ENCODE measurements at regions not wholly inside any gene's neighbourhood (a gene's known extent, or its start where the extent isn't known, plus 50 kb on each side); places are given as distances from the start of the nearest gene placed in this dataset.

DNA sequence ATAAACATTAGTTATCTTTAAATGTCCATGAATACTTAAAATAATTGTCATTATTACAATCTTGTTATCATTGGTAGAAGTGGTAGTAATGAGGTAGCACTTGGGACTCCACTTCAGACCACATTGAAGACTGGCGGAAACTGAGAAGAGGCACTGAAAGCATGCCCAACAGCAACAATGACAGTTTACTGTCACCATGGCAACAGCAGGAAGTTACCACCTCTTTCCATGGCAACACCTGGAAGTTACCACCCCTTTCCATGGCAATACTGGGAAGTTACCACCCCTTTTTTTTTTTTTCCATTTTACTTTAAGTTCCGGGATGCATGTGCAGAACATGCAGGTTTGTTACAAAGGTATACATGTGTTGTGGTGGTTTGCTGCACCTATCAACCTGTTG lies 494.9 kb upstream of the RBFOX1 start:
- TF ChIP-seq CTCF (conservative IDR thresholded peaks at IDR 0.05 in 1 of 2, IDR thresholded peaks at IDR 0.05 in 1 of 2; ENCODE audit: low read depth in 1 of 2, low read length in 2 of 2) (no peak), EZH2 (IDR thresholded peaks at IDR 0.05; ENCODE audit: low read length, missing control alignments) (no peak)
- Histone ChIP-seq H3K79me2 (ENCODE audit: control insufficient read depth, insufficient read depth, low read length) (no peaks in the 10 kb centered on the region), H2AFZ (ENCODE audit: low read length) (no peak overlapping the region), H3K4me2 (ENCODE audit: extremely low read depth, insufficient read depth, low read length) (no peak overlapping the region), H4K20me1 (ENCODE audit: control insufficient read depth, extremely low read depth, insufficient read depth, low read length) (no peaks in the 10 kb centered on the region), H3K36me3 (ENCODE audit: control insufficient read depth, insufficient read depth, low read length) (no peaks in the 10 kb centered on the region), H3K4me1 (ENCODE audit: control insufficient read depth, extremely low read depth, insufficient read depth, low read length) (no peaks in the 10 kb centered on the region), H3K27me3 (ENCODE audit: control insufficient read depth, insufficient read depth, low read length) (no peaks in the 10 kb centered on the region), H3K4me3 (replicated peaks in 1 of 4; ENCODE audit: control extremely low read depth in 1 of 4, insufficient read depth in 1 of 4, low read depth in 3 of 4, low read length in 4 of 4) (no peak overlapping the region), H3K9me3 (ENCODE audit: control insufficient read depth, insufficient read depth, low read depth, low read length) (no peaks in the 10 kb centered on the region), H3K9ac (ENCODE audit: insufficient read depth, low read length) (no peak overlapping the region), H3K27ac (ENCODE audit: insufficient read depth, low read length) (no peak overlapping the region)
- DNase-seq (ENCODE audit: low read depth in 2 of 2): no peak

GRCh38 chr16:6836766-6837165 lies 495.9 kb upstream of the RBFOX1 start:
- Histone ChIP-seq H3K9ac (ENCODE audit: insufficient read depth, low read length) (no peak overlapping the region), H3K27ac (ENCODE audit: insufficient read depth, low read length) (no peak overlapping the region), H2AFZ (ENCODE audit: low read length) (no peak overlapping the region), H3K36me3 (ENCODE audit: control insufficient read depth, insufficient read depth, low read length) (no peaks in the 10 kb centered on the region), H3K9me3 (ENCODE audit: control insufficient read depth, insufficient read depth, low read depth, low read length) (no peaks in the 10 kb centered on the region), H3K4me1 (ENCODE audit: control insufficient read depth, extremely low read depth, insufficient read depth, low read length) (no peaks in the 10 kb centered on the region), H3K4me3 (replicated peaks in 1 of 4; ENCODE audit: control extremely low read depth in 1 of 4, insufficient read depth in 1 of 4, low read depth in 3 of 4, low read length in 4 of 4) (no peak overlapping the region), H3K79me2 (ENCODE audit: control insufficient read depth, insufficient read depth, low read length) (no peaks in the 10 kb centered on the region), H3K4me2 (ENCODE audit: extremely low read depth, insufficient read depth, low read length) (no peak overlapping the region), H3K27me3 (ENCODE audit: control insufficient read depth, insufficient read depth, low read length) (no peaks in the 10 kb centered on the region), H4K20me1 (ENCODE audit: control insufficient read depth, extremely low read depth, insufficient read depth, low read length) (no peaks in the 10 kb centered on the region)
- DNase-seq (ENCODE audit: low read depth in 2 of 2): no peak
- TF ChIP-seq CTCF (conservative IDR thresholded peaks at IDR 0.05 in 1 of 2, IDR thresholded peaks at IDR 0.05 in 1 of 2; ENCODE audit: low read depth in 1 of 2, low read length in 2 of 2) (no peak), EZH2 (IDR thresholded peaks at IDR 0.05; ENCODE audit: low read length, missing control alignments) (no peak)

GRCh38 chr16:6835941-6836340 lies 496.7 kb upstream of the RBFOX1 start:
- no peak overlapping the region for H3K9ac ChIP-seq (ENCODE audit: insufficient read depth, low read length)

More at GRCh38 chr16:6835941-6836340, 496.7 kb upstream of the RBFOX1 start:
- H3K9me3 ChIP-seq (ENCODE audit: control insufficient read depth, insufficient read depth, low read depth, low read length): no peaks in the 10 kb centered on the region
- no peaks in the 10 kb centered on the region for H3K27me3 ChIP-seq (ENCODE audit: control insufficient read depth, insufficient read depth, low read length)
- no peaks in the 10 kb centered on the region for H4K20me1 ChIP-seq (ENCODE audit: control insufficient read depth, extremely low read depth, insufficient read depth, low read length)
- no peak overlapping the region for H2AFZ ChIP-seq (ENCODE audit: low read length)
- no peak overlapping the region for H3K4me2 ChIP-seq (ENCODE audit: extremely low read depth, insufficient read depth, low read length)
- H3K4me1 ChIP-seq (ENCODE audit: control insufficient read depth, extremely low read depth, insufficient read depth, low read length): no peaks in the 10 kb centered on the region
- H3K79me2 ChIP-seq (ENCODE audit: control insufficient read depth, insufficient read depth, low read length): no peaks in the 10 kb centered on the region
- no peak overlapping the region for H3K27ac ChIP-seq (ENCODE audit: insufficient read depth, low read length)
- no peaks in the 10 kb centered on the region for H3K36me3 ChIP-seq (ENCODE audit: control insufficient read depth, insufficient read depth, low read length)
- TF ChIP-seq CTCF (conservative IDR thresholded peaks at IDR 0.05 in 1 of 2, IDR thresholded peaks at IDR 0.05 in 1 of 2; ENCODE audit: low read depth in 1 of 2, low read length in 2 of 2): no peak
- TF ChIP-seq EZH2 (IDR thresholded peaks at IDR 0.05; ENCODE audit: low read length, missing control alignments): no peak
- no peak overlapping the region for H3K4me3 ChIP-seq (replicated peaks in 1 of 4; ENCODE audit: control extremely low read depth in 1 of 4, insufficient read depth in 1 of 4, low read depth in 3 of 4, low read length in 4 of 4)
- no peak for DNase-seq (ENCODE audit: low read depth in 2 of 2)

Measured in fibroblast of lung (primary cell).